Tibial artery (tissue), 4 donors: ENCODE measurements at regions not wholly inside any gene's neighbourhood (a gene's known extent, or its start where the extent isn't known, plus 50 kb on each side); places are given as distances from the start of the nearest gene placed in this dataset.
"Not testable (repeated sequence)": the region's sequence is repeated elsewhere in the genome, so short reads cannot be mapped to it uniquely, and the experiment has no call there.

Source experiments
- DNase-seq, 2 donors: peaks; one replicate each; pipeline ENCODE4 v3.0.0-alpha.2; 2019
- H3K27ac ChIP-seq, 2 donors: fragments of 200-600 bp; sonication (generic) in 1 of 2; 1 replicate in 1 of 2; 2 replicates in 1 of 2; pipeline ENCODE4 v1.5.1; 2018 to 2019; ENCODE audit warnings: mild to moderate bottlenecking in 1 of 2
- H3K27me3 ChIP-seq, 2 donors: fragments of 200-600 bp; sonication (generic) in 1 of 2; one replicate each; pipeline versions ENCODE4 v1.5.1 to v1.6.0; 2016 to 2019
- H3K36me3 ChIP-seq, 3 donors: fragments of 200-600 bp; sonication (generic) in 2 of 3; one replicate each; pipeline ENCODE4 v1.5.1; 2016 to 2019; ENCODE audit warnings: mild to moderate bottlenecking in 2 of 3
- H3K4me1 ChIP-seq, 4 donors: fragments of 200-600 bp; sonication (generic) in 2 of 4; 1 replicate in 3 of 4; 2 replicates in 1 of 4; pipeline ENCODE4 v1.5.1; 2016 to 2019
- H3K4me3 ChIP-seq, 2 donors: fragments of 200-600 bp; sonication (generic) in 1 of 2; 1 replicate in 1 of 2; 2 replicates in 1 of 2; pipeline ENCODE4 v1.5.1; 2018 to 2019; ENCODE audit warnings: mild to moderate bottlenecking in 2 of 2
- H3K9me3 ChIP-seq, 3 donors: fragments of 200-600 bp; sonication (generic) in 1 of 3; one replicate each; pipeline ENCODE4 v1.5.1; 2016 to 2019
- CTCF ChIP-seq, 2 experiments: fragments of 200-600 bp in 1 of 2; fragments of 450-650 bp in 1 of 2; IDR thresholded peaks; one replicate each; pipeline ENCODE4 v1.5.1; 2017 to 2019; ENCODE audit warnings: antibody characterized with exemption in 2 of 2, mild to moderate bottlenecking in 1 of 2, moderate library complexity in 1 of 2
- intact Hi-C: fragments of 100-400 bp; cut with DNase I; formaldehyde crosslinking; loops from one replicate; pipeline ENCODE4 v1.15.0; 2023; ENCODE audit warnings: low total_unique reads

GRCh38 chr3:105130911-105131310 lies 235.8 kb upstream of the ALCAM start:
- Histone ChIP-seq H3K27ac (no peak overlapping the region), H3K4me3 (no peak overlapping the region), H3K9me3 (peaks cover 0 to 24% (median 0%) of the 10 kb centered on the region in 3 donors), H3K36me3 (no peaks in the 10 kb centered on the region), H3K4me1 (no peaks in the 10 kb centered on the region), H3K27me3 (no peaks in the 10 kb centered on the region)
- no peak for TF ChIP-seq CTCF (IDR thresholded peaks at IDR 0.05)
- DNase-seq, result no peak
- intact Hi-C loops, result no loop called here

- H3K9me3 ChIP-seq, result no peaks in the 10 kb centered on the region
- intact Hi-C loops, result no loop called here
- no peak for DNase-seq
- TF ChIP-seq CTCF (IDR thresholded peaks at IDR 0.05), result no peak
- H3K4me3 ChIP-seq, result no peak overlapping the region
- no peaks in the 10 kb centered on the region for H3K27me3 ChIP-seq
- no peaks in the 10 kb centered on the region for H3K36me3 ChIP-seq
- H3K27ac ChIP-seq, result no peak overlapping the region
- H3K4me1 ChIP-seq, result no peaks in the 10 kb centered on the region
Measured at GRCh38 chr3:105137911-105138310, 228.8 kb upstream of the ALCAM start.

- no peaks in the 10 kb centered on the region for H3K9me3 ChIP-seq
- TF ChIP-seq CTCF (IDR thresholded peaks at IDR 0.05), result no peak
- intact Hi-C loops, result no loop called here
- H3K27me3 ChIP-seq, result no peaks in the 10 kb centered on the region
- H3K4me3 ChIP-seq, result no peak overlapping the region
- H3K27ac ChIP-seq, result no peak overlapping the region
- no peaks in the 10 kb centered on the region for H3K4me1 ChIP-seq
- no peaks in the 10 kb centered on the region for H3K36me3 ChIP-seq
- no peak for DNase-seq
Measured at GRCh38 chr3:105139881-105140560, 226.7 kb upstream of the ALCAM start.

- DNase-seq, result no peak
- Histone ChIP-seq H3K4me3 (no peak overlapping the region), H3K27ac (no peak overlapping the region), H3K9me3 (no peaks in the 10 kb centered on the region), H3K36me3 (no peaks in the 10 kb centered on the region), H3K4me1 (no peaks in the 10 kb centered on the region), H3K27me3 (no peaks in the 10 kb centered on the region)
- TF ChIP-seq CTCF (IDR thresholded peaks at IDR 0.05), result no peak
- intact Hi-C loops, result no loop called here
Measured at GRCh38 chr3:105140899-105141367, 225.8 kb upstream of the ALCAM start.

GRCh38 chr3:105144837-105145236 lies 221.9 kb upstream of the ALCAM start:
- Histone ChIP-seq H3K27ac (no peak overlapping the region), H3K27me3 (no peaks in the 10 kb centered on the region), H3K9me3 (no peaks in the 10 kb centered on the region), H3K36me3 (no peaks in the 10 kb centered on the region), H3K4me1 (no peaks in the 10 kb centered on the region), H3K4me3 (no peak overlapping the region)
- TF ChIP-seq CTCF (IDR thresholded peaks at IDR 0.05), result no peak
- intact Hi-C loops, result no loop called here
- DNase-seq, result no peak

GRCh38 chr3:105145511-105145910 lies 221.2 kb upstream of the ALCAM start:
- no peaks in the 10 kb centered on the region for H3K4me1 ChIP-seq
- no peaks in the 10 kb centered on the region for H3K36me3 ChIP-seq
- H3K27me3 ChIP-seq, result no peaks in the 10 kb centered on the region
- intact Hi-C loops, result no loop called here
- DNase-seq, result no peak
- H3K4me3 ChIP-seq, result no peak overlapping the region
- H3K27ac ChIP-seq, result no peak overlapping the region
- no peak for TF ChIP-seq CTCF (IDR thresholded peaks at IDR 0.05)
- no peaks in the 10 kb centered on the region for H3K9me3 ChIP-seq

- H3K9me3 ChIP-seq, H3K4me3 ChIP-seq, H3K36me3 ChIP-seq, H3K27me3 ChIP-seq, intact Hi-C loops, DNase-seq, H3K4me1 ChIP-seq, H3K27ac ChIP-seq: not testable (repeated sequence)
Measured at GRCh38 chr3:105149197-105149596, 217.5 kb upstream of the ALCAM start.
